HG03064 (cell line): ENCODE measurements at regions not wholly inside any gene's neighbourhood (a gene's known extent, or its start where the extent isn't known, plus 50 kb on each side); places are given as distances from the start of the nearest gene placed in this dataset.

Source experiments
- ATAC-seq: cut with Tn5 transposase; IDR thresholded peaks from one replicate; pipeline ENCODE4 v1.9.1; 2021; ENCODE audit warnings: low read depth; ENCODE audit not compliant: unreplicated experiment

GRCh38 chr6:165884813-165885765 is 222.0 kb upstream of the PDE10A start:
- ATAC-seq: peak; percentile 99

GRCh38 chr6:165883851-165884640 is 221.0 kb upstream of the PDE10A start:
- no peak for ATAC-seq

- ATAC-seq: no peak
Measured at GRCh38 chr6:165881806-165882205, 218.8 kb upstream of the PDE10A start.

DNA sequence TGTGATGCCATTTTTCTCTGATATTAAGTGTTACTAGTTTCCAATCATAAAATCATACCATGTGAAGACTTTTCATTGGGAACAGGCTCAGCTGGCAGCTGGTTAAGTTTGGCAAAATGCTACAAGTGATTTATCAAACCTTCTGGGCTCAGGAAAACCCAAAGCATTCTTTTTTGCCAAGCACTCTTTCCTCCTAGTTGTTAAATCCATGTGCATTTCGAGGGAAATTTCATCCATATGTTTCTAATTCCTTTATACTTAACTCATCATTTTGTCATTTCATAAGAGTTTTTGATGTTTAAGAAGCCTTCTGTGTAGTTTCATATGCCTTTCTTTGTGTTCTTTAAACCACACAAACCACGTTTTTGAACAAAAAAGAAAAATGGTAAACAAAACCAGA is 217.6 kb upstream of the PDE10A start:
- ATAC-seq: no peak

DNA sequence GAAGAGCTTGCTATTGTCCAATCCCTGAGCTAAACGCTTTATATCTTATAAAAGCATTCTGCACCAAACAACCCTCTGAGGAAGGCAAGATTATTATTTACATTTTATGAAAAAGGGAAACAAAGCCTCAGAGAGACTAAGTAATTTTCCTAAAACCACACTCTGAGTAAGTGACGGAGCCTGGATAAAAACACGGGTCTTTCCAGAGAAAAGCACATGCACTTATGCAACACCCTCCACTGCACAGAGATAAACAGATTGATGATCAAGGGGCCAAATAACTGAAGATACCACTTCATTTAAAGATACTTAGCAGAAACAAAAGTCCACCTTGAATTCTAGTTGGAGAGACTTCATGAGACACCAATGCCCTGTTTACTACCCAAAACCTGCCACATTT is 214.7 kb upstream of the PDE10A start:
- no peak for ATAC-seq

DNA sequence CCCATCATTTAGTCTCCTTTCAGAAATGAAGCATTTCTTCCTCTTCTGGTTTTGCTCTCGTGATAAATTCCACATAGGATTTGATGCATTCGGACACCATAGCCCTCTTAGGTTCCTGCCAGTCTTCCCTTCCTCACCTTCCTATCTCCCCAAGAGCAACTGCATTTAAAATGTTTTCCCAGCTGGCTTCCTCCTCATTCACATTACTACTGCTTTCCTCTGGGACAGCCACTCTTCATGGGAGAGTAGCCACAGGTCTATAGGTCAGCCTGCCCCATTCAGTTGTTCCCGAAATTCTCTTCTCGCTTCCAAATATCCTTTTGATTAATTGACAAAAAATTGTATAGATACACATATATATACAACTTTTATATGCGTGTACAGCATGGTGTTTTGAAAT is 214.2 kb upstream of the PDE10A start:
- no peak for ATAC-seq

- no peak for ATAC-seq
Measured at GRCh38 chr6:165876588-165876987, 213.5 kb upstream of the PDE10A start.

DNA sequence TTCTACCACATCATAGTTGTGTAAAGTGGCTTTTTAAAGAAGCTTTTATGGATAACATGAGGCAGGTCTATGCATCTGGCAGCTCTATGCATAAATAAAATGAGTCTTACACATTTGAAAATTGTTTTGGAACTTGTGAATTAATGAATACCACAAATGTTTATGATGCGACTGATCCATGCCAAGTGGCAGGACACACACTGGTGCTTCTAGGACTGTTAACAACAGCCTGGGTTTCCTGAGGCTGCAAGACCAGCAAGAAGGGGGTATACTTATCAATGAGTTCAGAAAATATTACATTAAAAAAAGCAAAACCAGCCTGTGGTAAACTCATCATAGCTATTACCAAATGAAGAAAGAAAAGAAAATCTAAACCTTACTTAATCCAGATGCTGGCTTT is 212.9 kb upstream of the PDE10A start:
- ATAC-seq: no peak

DNA sequence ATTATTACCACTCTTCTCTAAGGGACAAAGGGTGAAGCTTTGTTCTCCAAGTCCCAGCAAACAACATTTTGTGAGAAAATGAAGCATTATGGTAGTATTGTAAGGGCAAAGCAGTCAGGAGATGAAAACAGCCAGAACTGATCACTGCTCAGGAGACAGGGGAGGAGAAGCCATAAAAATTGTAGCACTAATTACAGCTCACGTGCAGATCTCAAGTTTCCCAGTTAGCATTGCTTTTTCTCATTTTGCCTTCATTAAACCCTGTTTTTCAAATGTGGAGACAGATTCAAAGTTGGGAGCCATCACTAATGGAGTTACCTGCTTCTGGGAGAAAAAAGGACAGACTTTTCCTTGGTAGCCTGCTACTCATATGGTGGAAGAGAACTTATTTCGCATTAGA is 210.9 kb upstream of the PDE10A start:
- no peak for ATAC-seq

- no peak for ATAC-seq
Measured at GRCh38 chr6:165872811-165873210, 209.8 kb upstream of the PDE10A start.

DNA sequence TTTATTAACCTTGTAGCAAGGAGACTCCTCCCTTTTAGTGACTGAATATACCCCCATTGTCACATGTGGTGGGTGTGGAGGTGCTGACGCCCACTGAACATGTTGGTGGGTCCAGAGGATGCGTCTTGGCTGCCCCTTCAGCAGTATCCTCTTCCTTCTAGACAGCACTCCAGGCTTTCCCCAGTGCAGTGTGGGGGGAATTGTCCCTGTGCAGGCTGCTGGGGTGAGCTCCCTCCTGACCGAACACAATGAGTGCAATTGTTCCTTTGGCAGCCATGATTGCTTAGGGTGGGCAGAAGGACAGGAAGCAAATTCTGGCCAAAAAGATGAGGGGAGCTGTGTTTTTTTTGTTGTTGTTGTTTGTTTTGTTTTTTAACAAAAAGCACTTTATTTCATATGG is 209.3 kb upstream of the PDE10A start:
- ATAC-seq: no peak

DNA sequence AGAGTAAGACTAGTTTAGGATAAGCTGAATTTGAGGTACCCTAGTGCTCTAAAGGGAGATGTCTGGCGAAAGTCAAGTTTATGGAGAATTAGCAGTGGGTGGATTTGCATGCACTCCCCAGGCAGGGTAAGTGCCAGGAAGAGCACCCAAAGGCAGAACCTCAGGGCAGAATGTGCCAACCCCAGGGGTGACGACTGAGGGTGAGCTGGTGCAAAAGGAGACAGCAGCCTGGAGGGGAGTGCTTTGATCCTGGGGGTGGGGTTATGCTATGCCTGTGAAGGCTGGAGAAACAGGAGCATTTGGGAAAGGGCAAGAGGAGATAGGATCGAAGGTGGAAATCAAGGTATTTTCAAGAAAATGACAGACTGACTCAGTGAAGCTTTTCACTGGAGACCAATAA is 208.5 kb upstream of the PDE10A start:
- no peak for ATAC-seq

GRCh38 chr6:165869526-165869925 is 206.5 kb upstream of the PDE10A start:
- no peak for ATAC-seq

DNA sequence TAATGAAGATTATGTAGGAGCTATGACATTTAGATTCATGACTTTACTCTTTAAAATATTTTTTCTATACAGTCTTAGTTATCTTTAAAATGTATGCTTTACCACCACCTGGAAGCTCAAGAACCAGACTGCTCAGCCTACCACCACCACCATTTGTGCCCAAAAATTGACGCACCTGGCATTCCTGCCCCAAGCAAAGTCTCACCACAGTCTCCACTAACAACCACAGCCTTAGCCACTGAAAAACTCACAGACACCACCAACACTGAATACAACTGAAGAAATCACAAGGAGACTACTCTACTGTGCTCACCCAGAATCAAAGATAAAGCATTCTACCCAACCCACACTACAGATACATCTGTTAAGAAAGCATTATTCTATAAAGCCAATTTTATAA is 201.9 kb upstream of the PDE10A start:
- ATAC-seq: no peak

- ATAC-seq: no peak
Measured at GRCh38 chr6:165864218-165864617, 201.2 kb upstream of the PDE10A start.

DNA sequence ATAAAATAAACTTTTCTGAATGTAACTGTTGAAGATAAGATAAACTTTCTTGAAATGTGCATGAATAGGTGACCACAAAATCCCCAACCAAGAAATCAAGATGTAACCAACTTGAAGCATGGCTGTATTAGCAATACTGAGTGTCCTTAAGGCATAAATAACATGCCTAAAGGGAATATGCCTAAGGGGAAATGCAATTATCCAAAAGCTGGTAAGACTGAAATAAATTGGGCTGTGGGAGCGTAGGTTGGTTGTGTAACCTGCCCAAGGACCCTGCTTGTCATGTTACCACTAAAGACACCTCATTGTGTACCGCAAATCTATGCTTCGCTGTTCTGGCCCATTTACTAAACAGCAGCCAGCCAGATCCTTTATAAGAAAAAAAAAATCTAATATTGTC is 200.8 kb upstream of the PDE10A start:
- no peak for ATAC-seq

GRCh38 chr6:165862813-165863212 is 199.8 kb upstream of the PDE10A start:
- ATAC-seq: no peak

DNA sequence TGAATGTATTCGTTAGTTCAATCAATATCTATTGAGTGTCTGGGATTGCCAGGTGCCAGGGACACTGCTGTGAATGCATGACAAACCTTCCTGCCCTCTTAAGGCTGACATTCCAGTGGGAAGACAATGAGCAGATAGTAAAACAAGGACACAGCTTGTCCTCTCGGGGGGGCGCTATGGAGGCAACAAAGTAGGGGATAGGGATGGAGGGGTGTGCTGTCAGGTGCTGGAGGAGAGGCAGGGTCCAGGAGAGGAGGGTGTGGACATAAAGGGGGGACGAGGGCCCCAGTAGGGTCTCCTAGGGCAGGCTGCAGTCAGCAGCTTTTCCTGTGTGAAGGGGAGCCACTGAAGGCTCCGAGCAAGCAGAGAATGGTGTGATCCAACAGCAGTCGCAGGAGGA is 198.2 kb upstream of the PDE10A start:
- no peak for ATAC-seq

DNA sequence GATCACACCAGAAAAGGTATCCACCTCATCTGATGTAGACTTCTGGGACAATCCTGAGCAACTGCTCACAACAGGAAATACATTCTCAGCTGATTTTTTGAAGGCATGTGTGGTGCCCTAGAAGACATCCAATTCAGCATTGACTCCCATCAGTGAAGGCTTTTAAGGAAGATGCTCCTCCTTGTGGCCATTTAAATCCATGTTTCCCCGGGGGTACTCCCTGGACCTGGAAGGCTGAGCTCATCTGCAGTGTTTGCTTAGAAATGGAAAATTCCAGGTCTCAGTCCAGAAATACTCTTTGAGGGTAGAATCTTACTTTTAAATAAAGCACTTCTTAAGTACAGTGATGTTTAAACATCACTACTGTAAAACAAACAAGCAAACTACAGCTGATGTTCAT is 195.5 kb upstream of the PDE10A start:
- no peak for ATAC-seq

DNA sequence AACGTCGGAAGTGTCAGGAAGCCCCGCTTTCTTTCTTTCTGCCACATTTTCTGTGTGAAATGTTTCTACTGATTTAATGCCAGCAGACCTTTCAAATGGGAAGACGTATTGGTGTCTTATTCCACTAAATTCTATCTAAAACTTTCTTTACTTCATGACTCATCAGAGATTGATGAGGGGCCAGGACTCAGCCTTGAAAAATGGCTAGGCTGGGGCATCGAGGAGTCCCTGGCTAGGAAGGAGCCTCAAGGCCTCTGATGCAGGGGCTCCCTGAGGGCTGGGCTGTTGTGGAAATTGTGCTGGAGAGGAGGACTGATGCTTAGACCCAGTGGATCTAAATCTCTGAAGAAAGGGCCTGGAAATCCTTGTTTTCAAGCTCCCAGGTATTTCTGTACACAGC is 192.8 kb upstream of the PDE10A start:
- ATAC-seq: no peak

DNA sequence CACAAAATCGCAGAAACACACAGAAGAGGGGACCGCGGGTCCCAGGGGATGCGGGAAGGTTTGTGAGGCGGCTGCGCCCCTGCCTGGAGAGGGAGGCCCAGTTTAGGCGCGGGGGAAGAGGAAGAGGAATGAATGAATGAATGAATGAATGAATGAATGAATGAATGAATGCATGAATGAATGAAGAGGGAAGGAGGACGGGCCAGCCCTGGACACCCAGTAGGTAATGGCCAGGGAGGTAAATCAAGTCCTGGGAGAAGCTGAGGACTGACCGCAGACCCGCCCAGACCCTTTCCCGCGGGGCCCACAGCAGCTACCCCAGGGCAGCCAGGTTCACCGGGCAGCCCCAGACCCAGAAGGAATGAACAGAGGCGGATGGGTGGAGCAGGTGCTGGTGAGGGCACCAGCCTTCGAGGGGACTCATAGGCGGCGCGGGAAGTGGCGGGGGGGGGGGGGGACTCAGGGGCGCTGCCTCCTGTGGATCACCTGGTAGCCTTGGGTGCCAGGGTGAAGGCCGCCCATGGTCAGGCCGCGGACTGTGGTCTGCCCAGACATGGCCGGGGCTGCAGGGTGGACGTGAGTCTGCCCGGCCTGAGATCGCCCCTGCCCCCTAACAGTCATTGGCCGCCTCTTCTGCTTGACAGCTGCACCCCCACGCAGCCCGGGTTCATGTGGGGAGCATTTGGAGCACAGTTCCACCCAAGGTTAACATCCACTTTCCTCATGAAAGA is 192.0 kb upstream of the PDE10A start:
- no peak for ATAC-seq
